H54 (cell line): ENCODE measurements at regions not wholly inside any gene's neighbourhood (a gene's known extent, or its start where the extent isn't known, plus 50 kb on each side); places are given as distances from the start of the nearest gene placed in this dataset.
A peak's percentile ranks its signal among the peaks of the same experiment; 100 is the strongest.

Source experiments
- DNase-seq: peaks from one replicate; pipeline ENCODE4 v3.0.0; 2011; ENCODE audit warnings: low spot score, mixed read lengths; ENCODE audit not compliant: insufficient read length
- FAIRE-seq: peaks from 3 replicates; lab custom pipeline; 2011; peaks lifted over from hg19 to GRCh38; lab: Jason Lieb, UNC
- POLR2A ChIP-seq: IDR thresholded peaks from 2 replicates; pipeline ENCODE4 v1.6.1; 2011; ENCODE audit warnings: low read depth, mild to moderate bottlenecking, low read length

DNA sequence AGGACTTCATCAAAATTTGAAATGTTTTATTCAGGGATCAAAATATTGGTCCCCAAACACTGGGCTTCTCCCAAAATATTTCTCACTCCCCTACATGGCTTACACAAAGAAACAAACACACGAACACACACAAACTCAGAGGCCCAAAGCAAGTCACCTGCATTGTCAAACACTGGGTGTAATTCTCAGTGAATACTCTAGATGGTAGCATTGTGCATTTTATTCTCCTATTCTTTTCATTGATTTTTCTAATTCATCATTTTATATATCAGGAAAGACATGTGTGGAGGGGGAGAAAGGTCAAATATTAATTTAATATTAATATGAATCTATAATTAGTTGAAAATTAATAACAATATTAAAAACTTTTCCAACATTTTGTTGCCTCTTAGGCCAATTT is 72.3 kb upstream of the TNMD start:
- peak; percentile 1 for DNase-seq
- FAIRE-seq = no peak
- TF ChIP-seq POLR2A = no peak

DNA sequence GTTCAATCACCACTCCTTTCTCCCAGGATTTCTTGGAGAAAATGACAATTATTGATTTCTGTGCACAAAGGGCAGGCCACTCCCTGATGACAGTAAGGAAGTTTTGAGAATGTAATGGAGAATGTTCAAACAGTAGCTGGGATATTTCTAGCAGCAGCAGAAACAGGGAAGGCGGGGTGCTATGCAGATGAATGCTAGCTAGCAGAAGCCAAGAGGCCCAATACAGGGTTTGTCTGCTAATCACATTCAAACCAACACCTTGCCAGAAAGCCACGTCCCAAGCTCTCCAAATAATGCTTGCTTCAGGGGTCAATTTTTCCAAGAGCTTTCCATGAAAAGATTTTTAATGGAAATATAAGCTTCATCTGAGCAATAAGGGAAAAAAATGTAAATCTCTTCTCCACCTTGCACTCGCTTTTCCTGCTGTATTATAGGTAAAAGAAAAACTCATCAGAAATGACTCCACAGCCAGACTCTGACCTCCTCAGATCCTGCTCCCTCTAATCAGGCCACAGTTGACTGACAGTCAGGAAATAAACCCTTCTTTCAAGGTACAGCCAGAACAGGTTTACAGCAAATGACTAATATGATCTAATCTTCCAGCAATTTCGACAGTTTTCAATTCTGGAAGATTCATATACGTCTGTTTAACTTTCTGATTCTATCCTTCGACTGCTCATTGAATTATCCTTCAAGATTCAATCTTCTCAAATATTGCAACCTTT is 84.7 kb upstream of the PCDH19 start:
- FAIRE-seq (no peak), DNase-seq (no peak)
- no peak for TF ChIP-seq POLR2A

DNA sequence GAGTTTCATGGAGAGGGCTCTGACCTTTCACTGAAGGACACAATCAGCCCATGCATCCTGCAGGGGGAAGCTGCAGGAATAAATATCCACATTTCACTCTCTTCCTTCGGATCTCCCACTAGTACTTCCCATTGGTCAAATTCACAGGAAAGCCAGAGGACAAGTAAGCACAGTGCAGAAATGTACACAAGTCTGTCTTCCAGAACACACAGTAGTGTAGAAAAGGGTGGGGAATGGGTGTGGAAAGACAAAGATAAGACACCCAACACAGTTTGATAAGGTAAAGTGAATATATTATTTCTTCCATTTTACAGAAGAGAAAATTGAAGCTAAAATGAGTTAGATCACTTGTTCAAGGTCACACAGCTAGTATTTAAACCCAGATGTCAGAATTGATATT is 81.1 kb upstream of the PCDH19 start:
- no peak for DNase-seq
- TF ChIP-seq POLR2A = no peak
- no peak for FAIRE-seq

DNA sequence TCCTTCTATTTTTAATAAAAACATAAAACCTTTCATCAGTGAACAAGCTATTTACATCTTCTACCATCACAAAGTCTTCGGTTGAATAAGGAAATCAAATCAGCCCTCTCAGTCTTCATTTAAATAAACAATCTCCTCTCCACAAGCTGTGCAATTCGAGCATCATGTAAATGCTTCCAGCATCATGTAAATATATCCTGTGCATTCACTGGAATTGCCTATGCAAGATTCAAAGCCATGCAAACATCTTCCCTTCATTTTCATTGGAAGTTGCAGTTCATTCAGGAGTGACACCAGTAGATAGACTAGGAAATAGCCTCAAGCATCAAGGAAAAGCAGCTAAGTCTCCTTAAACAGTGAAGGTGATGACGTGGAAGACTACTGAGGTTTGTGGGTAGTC is 77.7 kb upstream of the PCDH19 start:
- FAIRE-seq (no peak), DNase-seq (no peak)
- TF ChIP-seq POLR2A = no peak

DNA sequence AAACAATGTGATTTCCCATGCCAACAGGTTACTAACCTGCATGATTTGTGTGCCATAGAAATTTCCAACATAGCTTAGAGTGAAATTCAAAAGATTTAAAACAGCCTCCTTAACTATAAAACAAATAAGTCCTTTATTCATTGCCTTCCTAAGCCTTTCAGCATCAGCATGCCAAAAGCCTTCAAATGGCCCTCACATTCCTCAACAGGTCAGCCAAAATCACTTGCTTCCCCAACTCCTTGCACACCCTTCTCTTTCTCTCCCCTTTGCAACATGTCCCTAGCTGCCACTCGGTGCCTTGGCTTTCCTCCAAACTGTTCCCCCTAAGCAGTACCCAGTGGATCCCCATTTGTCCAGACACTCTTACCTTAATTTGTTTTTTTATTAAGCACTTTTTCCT is 74.9 kb upstream of the PCDH19 start:
- DNase-seq (no peak), FAIRE-seq (no peak)

DNA sequence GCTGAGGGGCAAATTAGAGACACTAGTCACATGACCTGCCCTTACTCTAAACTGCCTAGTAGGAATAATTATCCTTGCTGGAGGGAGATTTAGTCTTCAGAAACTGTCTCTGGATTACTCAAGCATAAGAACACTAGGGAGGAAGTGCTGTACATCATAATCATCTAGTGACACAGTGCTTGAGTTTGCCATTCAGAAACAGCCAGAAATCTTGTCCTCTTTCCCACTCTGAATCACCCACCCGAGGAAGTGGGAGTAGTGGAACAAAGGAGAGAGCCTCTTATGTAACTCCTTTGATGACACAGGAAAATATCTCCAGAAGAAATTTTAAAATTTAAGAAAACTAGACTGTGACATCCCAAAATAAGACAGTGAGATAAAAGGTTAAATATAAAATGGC is 69.3 kb upstream of the PCDH19 start:
- FAIRE-seq (no peak), DNase-seq (no peak)
- no peak for TF ChIP-seq POLR2A

More for the DNA sequence above, 74.9 kb upstream of the PCDH19 start:
- no peak for TF ChIP-seq POLR2A

DNA sequence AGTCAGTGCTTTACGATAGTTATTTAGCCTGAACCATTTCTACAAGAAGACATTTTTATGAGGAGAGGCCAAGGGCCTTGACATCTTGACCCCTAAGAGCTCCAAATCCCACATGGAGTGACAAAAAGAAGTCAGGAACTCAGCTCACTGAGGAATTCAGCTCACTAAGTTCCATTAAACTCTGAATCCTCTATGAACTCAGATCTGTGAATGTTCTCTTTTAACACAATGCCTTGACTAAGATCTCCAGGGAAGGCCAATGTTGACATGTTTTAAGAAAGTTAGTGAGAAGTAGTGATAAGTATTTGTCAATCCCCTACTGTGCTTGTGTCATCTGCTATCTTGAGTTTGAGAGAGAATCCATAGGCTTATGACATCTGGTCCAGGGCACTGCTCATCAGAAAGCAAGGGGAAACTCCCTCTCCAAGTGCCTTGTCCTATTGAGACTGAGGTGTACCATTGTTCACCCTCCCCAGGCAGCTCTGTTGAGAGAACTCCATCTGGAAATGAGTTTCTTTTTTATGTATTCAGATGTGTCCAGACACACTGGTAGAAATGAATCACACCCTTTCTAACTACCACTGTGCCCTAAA is 68.7 kb upstream of the PCDH19 start:
- FAIRE-seq = no peak
- no peak for DNase-seq
- no peak for TF ChIP-seq POLR2A

DNA sequence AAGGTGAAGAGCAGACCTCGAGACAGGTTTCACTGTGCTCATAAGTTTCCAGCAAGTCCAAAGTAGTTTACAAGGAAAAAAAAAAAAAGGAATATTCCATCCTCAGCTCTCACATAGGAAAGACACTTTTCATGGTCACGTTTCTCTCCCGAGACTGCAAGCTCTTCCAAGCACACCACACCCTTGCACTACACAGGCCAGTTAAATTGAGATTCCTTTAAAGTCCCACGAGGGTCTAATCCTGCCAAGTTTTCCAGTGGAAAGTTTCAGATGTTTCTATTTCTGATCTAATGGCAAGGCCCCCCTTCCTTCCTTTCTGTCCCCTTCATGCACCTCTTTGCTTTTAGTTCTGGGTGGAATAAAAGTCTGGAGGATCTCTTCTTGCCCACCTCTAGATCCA is 67.9 kb upstream of the PCDH19 start:
- TF ChIP-seq POLR2A = no peak
- DNase-seq = no peak
- FAIRE-seq = no peak

DNA sequence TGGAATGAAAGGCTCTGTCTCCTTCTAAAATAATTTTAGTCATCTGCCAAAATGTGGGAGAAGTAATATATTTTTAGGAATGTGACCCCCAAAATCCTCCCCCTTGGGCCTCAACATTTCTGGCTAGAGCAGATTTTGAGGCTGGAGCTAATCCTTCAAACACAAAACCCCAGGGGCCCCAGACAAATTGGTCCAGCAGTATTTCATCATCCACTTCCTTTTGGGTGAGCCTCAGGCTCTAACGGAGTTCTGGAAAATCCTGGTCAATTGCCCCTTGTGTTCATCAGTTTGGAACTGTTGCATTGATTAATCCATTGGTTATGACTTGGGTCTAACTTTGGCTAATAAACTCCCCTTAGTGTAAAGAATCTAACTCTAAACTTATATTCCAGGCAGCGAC is 67.4 kb upstream of the PCDH19 start:
- FAIRE-seq = no peak
- TF ChIP-seq POLR2A = no peak
- DNase-seq = no peak
